GM23338 (cell line): ENCODE measurements at regions not wholly inside any gene's neighbourhood (a gene's known extent, or its start where the extent isn't known, plus 50 kb on each side); places are given as distances from the start of the nearest gene placed in this dataset.

ENCODE experiments used
- ATAC-seq: fragments of 200-7000 bp; cut with Tn5 transposase; 3 replicates; pipeline ENCODE4 v1.9.1; 2020
- DNase-seq: peaks from one replicate; pipeline ENCODE4 v3.0.0-alpha.2; 2015; ENCODE audit warnings: low spot score
- H2AFZ ChIP-seq: fragments of 200-600 bp; sonication (generic); 2 replicates; pipeline ENCODE4 v1.8.0; 2016; ENCODE audit warnings: antibody characterized with exemption, mild to moderate bottlenecking, moderate library complexity
- H3F3A ChIP-seq: fragments of 200-600 bp; sonication (generic); replicated peaks from 2 replicates; pipeline ENCODE4 v1.8.0; 2017; ENCODE audit warnings: antibody characterized with exemption, mixed run types, low read depth
- H3K27ac ChIP-seq: fragments of 200-600 bp; sonication (generic); 2 replicates; pipeline ENCODE4 v1.6.1; 2016; ENCODE audit warnings: low read depth
- H3K27me3 ChIP-seq: fragments of 200-600 bp; sonication (generic); 2 replicates; pipeline ENCODE4 v1.8.0; 2016; ENCODE audit warnings: mild to moderate bottlenecking, mixed run types, moderate library complexity; ENCODE audit not compliant: insufficient read depth
- H3K36me3 ChIP-seq: fragments of 200-600 bp; sonication (generic); 2 replicates; pipeline ENCODE4 v1.8.0; 2016; ENCODE audit warnings: mild to moderate bottlenecking; ENCODE audit not compliant: insufficient read depth
- H3K4me1 ChIP-seq: fragments of 200-600 bp; sonication (generic); 2 replicates; pipeline ENCODE4 v1.8.0; 2016; ENCODE audit warnings: mild to moderate bottlenecking, moderate library complexity; ENCODE audit not compliant: insufficient read depth
- H3K4me2 ChIP-seq: fragments of 200-600 bp; sonication (generic); 2 replicates; pipeline ENCODE4 v1.7.1; 2017; ENCODE audit warnings: mixed run types
- H3K4me3 ChIP-seq: fragments of 200-600 bp; sonication (generic); 2 replicates; pipeline ENCODE4 v1.6.1; 2016; ENCODE audit warnings: mixed run types
- H3K79me2 ChIP-seq: fragments of 200-600 bp; sonication (generic); replicated peaks from 2 replicates; pipeline ENCODE4 v1.8.0; 2017; ENCODE audit warnings: mild to moderate bottlenecking; ENCODE audit not compliant: insufficient read depth
- H3K9me2 ChIP-seq: fragments of 200-600 bp; sonication (generic); 2 replicates; pipeline ENCODE4 v1.8.0; 2017; ENCODE audit not compliant: insufficient read depth
- H4K20me1 ChIP-seq: fragments of 200-600 bp; sonication (generic); replicated peaks from 2 replicates; pipeline ENCODE4 v1.8.0; 2017; ENCODE audit warnings: mild to moderate bottlenecking; ENCODE audit not compliant: insufficient read depth
- H3K27ac Mint-ChIP-seq: 2 replicates; pipeline ENCODE4 v1.8.0; 2020; ENCODE audit warnings: inconsistent platforms, mild to moderate bottlenecking, moderate library complexity, mixed read lengths
- H3K27me3 Mint-ChIP-seq: 3 replicates; pipeline ENCODE4 v1.8.0; 2022; ENCODE audit warnings: low read depth, mild to moderate bottlenecking, moderate library complexity, mixed read lengths, inconsistent platforms; ENCODE audit not compliant: insufficient read depth, poor library complexity
- H3K36me3 Mint-ChIP-seq: 3 replicates; pipeline ENCODE4 v1.8.0; 2021; ENCODE audit warnings: low read depth, mild to moderate bottlenecking, inconsistent platforms, moderate library complexity, mixed read lengths
- H3K4me1 Mint-ChIP-seq: 3 replicates; pipeline ENCODE4 v1.8.0; 2020; ENCODE audit warnings: mild to moderate bottlenecking, inconsistent platforms, mixed read lengths
- H3K4me3 Mint-ChIP-seq: 3 replicates; pipeline ENCODE4 v1.8.0; 2021; ENCODE audit warnings: moderate library complexity, mild to moderate bottlenecking, inconsistent platforms, mixed read lengths
- H3K9me3 Mint-ChIP-seq: 3 replicates; pipeline ENCODE4 v1.8.0; 2020; ENCODE audit warnings: moderate library complexity, mild to moderate bottlenecking, inconsistent platforms, mixed read lengths
- CREB1 ChIP-seq: fragments of 250-450 bp; sonication (Bioruptor Pico); IDR thresholded peaks from 2 replicates; pipeline ENCODE4 v1.5.0; 2020; ENCODE audit warnings: low read depth, mild to moderate bottlenecking, moderate library complexity
- EZH2 ChIP-seq: fragments of 200-600 bp; sonication (generic); IDR thresholded peaks from one replicate; pipeline ENCODE4 v1.8.0; 2017; ENCODE audit warnings: antibody characterized with exemption, mild to moderate bottlenecking, low read depth; ENCODE audit not compliant: unreplicated experiment
- EZH2phosphoT487 ChIP-seq: fragments of 200-600 bp; sonication (generic); IDR thresholded peaks from one replicate; pipeline ENCODE4 v1.8.1; 2018; ENCODE audit warnings: antibody characterized with exemption; ENCODE audit not compliant: unreplicated experiment
- JUNB ChIP-seq: IDR thresholded peaks from one replicate; pipeline ENCODE4 v1.6.1; 2016; ENCODE audit warnings: antibody characterized with exemption; ENCODE audit not compliant: unreplicated experiment
- NANOG ChIP-seq: IDR thresholded peaks from 2 replicates; pipeline ENCODE4 v1.6.1; 2016; ENCODE audit warnings: antibody characterized with exemption, borderline replicate concordance
- POLR2AphosphoS5 ChIP-seq: IDR thresholded peaks from 2 replicates; pipeline ENCODE4 v1.6.1; 2016; ENCODE audit warnings: antibody characterized with exemption, low read depth
- REST ChIP-seq: IDR thresholded peaks from one replicate; pipeline ENCODE4 v1.6.1; 2018; ENCODE audit warnings: antibody characterized with exemption; ENCODE audit not compliant: unreplicated experiment
- STAT1 ChIP-seq: IDR thresholded peaks from one replicate; pipeline ENCODE4 v1.6.1; 2016; ENCODE audit warnings: antibody characterized with exemption; ENCODE audit not compliant: unreplicated experiment
- ZNF114 ChIP-seq: fragments of 250-450 bp; sonication (Bioruptor Pico); IDR thresholded peaks from 2 replicates; pipeline ENCODE4 v1.5.0; 2020; ENCODE audit warnings: mild to moderate bottlenecking, moderate library complexity
- ZNF331 ChIP-seq: fragments of 250-450 bp; sonication (Bioruptor Pico); IDR thresholded peaks from 2 replicates; pipeline ENCODE4 v1.5.0; 2020; ENCODE audit warnings: low read depth, mild to moderate bottlenecking, moderate library complexity
- TF ChIP-seq, protein P1 (sequence below): IDR thresholded peaks from 2 replicates; pipeline ENCODE4 v1.6.1; 2016; ENCODE audit warnings: antibody characterized with exemption
- TF ChIP-seq, protein P2 (sequence below): fragments of 250-450 bp; sonication (Bioruptor Pico); IDR thresholded peaks from 2 replicates; pipeline ENCODE4 v1.5.0; 2020; ENCODE audit warnings: mild to moderate bottlenecking, moderate library complexity
- TF ChIP-seq, protein P3 (sequence below), 2 experiments: fragments of 200-600 bp in 1 of 2; sonication (generic) in 1 of 2; conservative IDR thresholded peaks; 2 replicates each; pipeline versions ENCODE4 v1.5.1 to v1.6.1; 2016 to 2017; ENCODE audit warnings: antibody characterized with exemption in 2 of 2, low read depth in 2 of 2, mild to moderate bottlenecking in 2 of 2, moderate library complexity in 1 of 2

DNA sequence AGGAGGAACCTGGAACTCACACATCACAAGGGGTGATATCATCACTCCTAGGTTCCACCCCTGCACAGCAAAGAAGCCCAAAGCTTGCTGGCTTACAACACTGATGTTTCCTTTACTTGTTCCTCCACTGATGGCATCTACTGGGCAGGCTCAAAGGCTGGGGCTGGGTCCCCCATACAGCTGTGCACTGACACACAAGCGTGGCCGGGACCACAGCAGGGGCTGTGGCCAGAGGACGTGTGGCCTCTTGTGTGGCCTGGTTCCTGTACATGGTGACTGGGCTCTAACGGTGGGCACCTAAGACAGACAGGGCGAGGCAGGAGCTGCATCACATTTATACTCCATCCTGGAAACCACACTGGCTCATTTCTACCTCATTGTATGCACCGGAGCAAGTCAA, 264.4 kb upstream of the FOXF1 start (continued):
- no peak for TF ChIP-seq STAT1
- no peak for TF ChIP-seq EZH2
- TF ChIP-seq NANOG, result no peak
- TF ChIP-seq POLR2AphosphoS5, result no peak

GRCh38 chr16:86248310-86248905, 261.9 kb upstream of the FOXF1 start:
- Histone ChIP-seq H3K9me2 (0 out of 2 replicates have a peak, but pooled peaks cover 2% of the 10 kb centered on the region), H3K4me3 (no peak overlapping the region), H3K4me1 (peaks cover 3% of the 10 kb centered on the region; the same call in 1 of the 2 replicates), H3K36me3 (no peaks in the 10 kb centered on the region), H3K4me2 (no peak overlapping the region), H2AFZ (no peak overlapping the region), H3K79me2 (no peaks in the 10 kb centered on the region), H3K27me3 (no peaks in the 10 kb centered on the region), H3K27ac (no peak overlapping the region), H3F3A (no peaks in the 10 kb centered on the region), H4K20me1 (no peaks in the 10 kb centered on the region)
- Mint-ChIP-seq H3K36me3 (peaks cover 4% of the 10 kb centered on the region), H3K9me3 (peaks cover 4% of the 10 kb centered on the region; the same call in 2 of the 3 replicates), H3K4me3 (no peak overlapping the region), H3K27ac (no peak overlapping the region), H3K27me3 (peaks cover 23% of the 10 kb centered on the region), H3K4me1 (peaks cover 6% of the 10 kb centered on the region; the same call in 2 of the 3 replicates)
- ATAC-seq (no peak), DNase-seq (no peak)
- TF ChIP-seq NANOG (no peak), JUNB (no peak), STAT1 (no peak), ZNF331 (CRISPR knock-in tag) (no peak), CREB1 (CRISPR knock-in tag) (no peak), REST (no peak), EZH2phosphoT487 (no peak), EZH2 (no peak), ZNF114 (no peak)
- TF ChIP-seq, protein P1, sequence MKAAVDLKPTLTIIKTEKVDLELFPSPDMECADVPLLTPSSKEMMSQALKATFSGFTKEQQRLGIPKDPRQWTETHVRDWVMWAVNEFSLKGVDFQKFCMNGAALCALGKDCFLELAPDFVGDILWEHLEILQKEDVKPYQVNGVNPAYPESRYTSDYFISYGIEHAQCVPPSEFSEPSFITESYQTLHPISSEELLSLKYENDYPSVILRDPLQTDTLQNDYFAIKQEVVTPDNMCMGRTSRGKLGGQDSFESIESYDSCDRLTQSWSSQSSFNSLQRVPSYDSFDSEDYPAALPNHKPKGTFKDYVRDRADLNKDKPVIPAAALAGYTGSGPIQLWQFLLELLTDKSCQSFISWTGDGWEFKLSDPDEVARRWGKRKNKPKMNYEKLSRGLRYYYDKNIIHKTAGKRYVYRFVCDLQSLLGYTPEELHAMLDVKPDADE, result no peak
- TF ChIP-seq, protein P2, sequence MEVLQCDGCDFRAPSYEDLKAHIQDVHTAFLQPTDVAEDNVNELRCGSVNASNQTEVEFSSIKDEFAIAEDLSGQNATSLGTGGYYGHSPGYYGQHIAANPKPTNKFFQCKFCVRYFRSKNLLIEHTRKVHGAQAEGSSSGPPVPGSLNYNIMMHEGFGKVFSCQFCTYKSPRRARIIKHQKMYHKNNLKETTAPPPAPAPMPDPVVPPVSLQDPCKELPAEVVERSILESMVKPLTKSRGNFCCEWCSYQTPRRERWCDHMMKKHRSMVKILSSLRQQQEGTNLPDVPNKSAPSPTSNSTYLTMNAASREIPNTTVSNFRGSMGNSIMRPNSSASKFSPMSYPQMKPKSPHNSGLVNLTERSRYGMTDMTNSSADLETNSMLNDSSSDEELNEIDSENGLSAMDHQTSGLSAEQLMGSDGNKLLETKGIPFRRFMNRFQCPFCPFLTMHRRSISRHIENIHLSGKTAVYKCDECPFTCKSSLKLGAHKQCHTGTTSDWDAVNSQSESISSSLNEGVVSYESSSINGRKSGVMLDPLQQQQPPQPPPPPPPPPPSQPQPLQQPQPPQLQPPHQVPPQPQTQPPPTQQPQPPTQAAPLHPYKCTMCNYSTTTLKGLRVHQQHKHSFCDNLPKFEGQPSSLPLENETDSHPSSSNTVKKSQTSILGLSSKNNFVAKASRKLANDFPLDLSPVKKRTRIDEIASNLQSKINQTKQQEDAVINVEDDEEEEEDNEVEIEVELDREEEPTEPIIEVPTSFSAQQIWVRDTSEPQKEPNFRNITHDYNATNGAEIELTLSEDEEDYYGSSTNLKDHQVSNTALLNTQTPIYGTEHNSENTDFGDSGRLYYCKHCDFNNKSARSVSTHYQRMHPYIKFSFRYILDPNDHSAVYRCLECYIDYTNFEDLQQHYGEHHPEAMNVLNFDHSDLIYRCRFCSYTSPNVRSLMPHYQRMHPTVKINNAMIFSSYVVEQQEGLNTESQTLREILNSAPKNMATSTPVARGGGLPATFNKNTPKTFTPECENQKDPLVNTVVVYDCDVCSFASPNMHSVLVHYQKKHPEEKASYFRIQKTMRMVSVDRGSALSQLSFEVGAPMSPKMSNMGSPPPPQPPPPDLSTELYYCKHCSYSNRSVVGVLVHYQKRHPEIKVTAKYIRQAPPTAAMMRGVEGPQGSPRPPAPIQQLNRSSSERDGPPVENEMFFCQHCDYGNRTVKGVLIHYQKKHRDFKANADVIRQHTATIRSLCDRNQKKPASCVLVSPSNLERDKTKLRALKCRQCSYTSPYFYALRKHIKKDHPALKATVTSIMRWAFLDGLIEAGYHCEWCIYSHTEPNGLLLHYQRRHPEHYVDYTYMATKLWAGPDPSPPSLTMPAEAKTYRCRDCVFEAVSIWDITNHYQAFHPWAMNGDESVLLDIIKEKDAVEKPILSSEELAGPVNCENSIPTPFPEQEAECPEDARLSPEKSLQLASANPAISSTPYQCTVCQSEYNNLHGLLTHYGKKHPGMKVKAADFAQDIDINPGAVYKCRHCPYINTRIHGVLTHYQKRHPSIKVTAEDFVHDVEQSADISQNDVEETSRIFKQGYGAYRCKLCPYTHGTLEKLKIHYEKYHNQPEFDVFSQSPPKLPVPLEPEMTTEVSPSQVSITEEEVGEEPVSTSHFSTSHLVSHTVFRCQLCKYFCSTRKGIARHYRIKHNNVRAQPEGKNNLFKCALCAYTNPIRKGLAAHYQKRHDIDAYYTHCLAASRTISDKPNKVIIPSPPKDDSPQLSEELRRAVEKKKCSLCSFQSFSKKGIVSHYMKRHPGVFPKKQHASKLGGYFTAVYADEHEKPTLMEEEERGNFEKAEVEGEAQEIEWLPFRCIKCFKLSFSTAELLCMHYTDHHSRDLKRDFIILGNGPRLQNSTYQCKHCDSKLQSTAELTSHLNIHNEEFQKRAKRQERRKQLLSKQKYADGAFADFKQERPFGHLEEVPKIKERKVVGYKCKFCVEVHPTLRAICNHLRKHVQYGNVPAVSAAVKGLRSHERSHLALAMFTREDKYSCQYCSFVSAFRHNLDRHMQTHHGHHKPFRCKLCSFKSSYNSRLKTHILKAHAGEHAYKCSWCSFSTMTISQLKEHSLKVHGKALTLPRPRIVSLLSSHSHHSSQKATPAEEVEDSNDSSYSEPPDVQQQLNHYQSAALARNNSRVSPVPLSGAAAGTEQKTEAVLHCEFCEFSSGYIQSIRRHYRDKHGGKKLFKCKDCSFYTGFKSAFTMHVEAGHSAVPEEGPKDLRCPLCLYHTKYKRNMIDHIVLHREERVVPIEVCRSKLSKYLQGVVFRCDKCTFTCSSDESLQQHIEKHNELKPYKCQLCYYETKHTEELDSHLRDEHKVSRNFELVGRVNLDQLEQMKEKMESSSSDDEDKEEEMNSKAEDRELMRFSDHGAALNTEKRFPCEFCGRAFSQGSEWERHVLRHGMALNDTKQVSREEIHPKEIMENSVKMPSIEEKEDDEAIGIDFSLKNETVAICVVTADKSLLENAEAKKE (CRISPR knock-in tag), result no peak
- TF ChIP-seq, protein P3, sequence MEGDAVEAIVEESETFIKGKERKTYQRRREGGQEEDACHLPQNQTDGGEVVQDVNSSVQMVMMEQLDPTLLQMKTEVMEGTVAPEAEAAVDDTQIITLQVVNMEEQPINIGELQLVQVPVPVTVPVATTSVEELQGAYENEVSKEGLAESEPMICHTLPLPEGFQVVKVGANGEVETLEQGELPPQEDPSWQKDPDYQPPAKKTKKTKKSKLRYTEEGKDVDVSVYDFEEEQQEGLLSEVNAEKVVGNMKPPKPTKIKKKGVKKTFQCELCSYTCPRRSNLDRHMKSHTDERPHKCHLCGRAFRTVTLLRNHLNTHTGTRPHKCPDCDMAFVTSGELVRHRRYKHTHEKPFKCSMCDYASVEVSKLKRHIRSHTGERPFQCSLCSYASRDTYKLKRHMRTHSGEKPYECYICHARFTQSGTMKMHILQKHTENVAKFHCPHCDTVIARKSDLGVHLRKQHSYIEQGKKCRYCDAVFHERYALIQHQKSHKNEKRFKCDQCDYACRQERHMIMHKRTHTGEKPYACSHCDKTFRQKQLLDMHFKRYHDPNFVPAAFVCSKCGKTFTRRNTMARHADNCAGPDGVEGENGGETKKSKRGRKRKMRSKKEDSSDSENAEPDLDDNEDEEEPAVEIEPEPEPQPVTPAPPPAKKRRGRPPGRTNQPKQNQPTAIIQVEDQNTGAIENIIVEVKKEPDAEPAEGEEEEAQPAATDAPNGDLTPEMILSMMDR (conservative IDR thresholded peaks at IDR 0.05; ENCODE audit: low read depth in 2 of 2), result no peak
